H1 (cell line): ENCODE measurements at regions not wholly inside any gene's neighbourhood (a gene's known extent, or its start where the extent isn't known, plus 50 kb on each side); places are given as distances from the start of the nearest gene placed in this dataset.

Experiments used
- CTCF ChIA-PET: fragments of 300-600 bp; sonication (Branson Sonifier 250); formaldehyde crosslinking; loops from one replicate; lab custom pipeline; 2021; ENCODE audit not compliant: partially characterized antibody; lab: Charles Lee
- POLR2A ChIA-PET: fragments of 300-600 bp; sonication (Branson Sonifier 250); formaldehyde crosslinking; loops from one replicate; lab custom pipeline; 2021; ENCODE audit warnings: inconsistent platforms; ENCODE audit not compliant: partially characterized antibody; lab: Charles Lee
- DNase-seq, 2 experiments: peaks; one replicate each; pipeline versions ENCODE4 v3.0.0 to v3.0.0-alpha.2; 2010 to 2022; ENCODE audit warnings: low spot score in 2 of 2, low read depth in 1 of 2, mixed read lengths in 1 of 2
- FAIRE-seq: peaks from 2 replicates; lab custom pipeline; 2011; peaks lifted over from hg19 to GRCh38; lab: Jason Lieb, UNC
- H2AFZ ChIP-seq: 2 replicates; pipeline ENCODE4 v1.8.1; 2012; ENCODE audit warnings: low read length, inconsistent platforms
- H2AK5ac ChIP-seq: 2 replicates; pipeline ENCODE4 v1.6.1; 2013; ENCODE audit warnings: low read depth, low read length
- H2BK120ac ChIP-seq: replicated peaks from 2 replicates; pipeline ENCODE3; 2013; ENCODE audit warnings: low read depth, low read length, inconsistent platforms
- H2BK12ac ChIP-seq: 2 replicates; pipeline ENCODE4 v1.6.1; 2013; ENCODE audit warnings: low read depth, low read length
- H2BK15ac ChIP-seq: 2 replicates; pipeline ENCODE4 v1.6.1; 2013; ENCODE audit warnings: low read length
- H2BK20ac ChIP-seq: 2 replicates; pipeline ENCODE4 v1.6.1; 2013; ENCODE audit warnings: low read length
- H2BK5ac ChIP-seq: 2 replicates; pipeline ENCODE4 v1.6.1; 2013; ENCODE audit warnings: low read depth, low read length
- H3K14ac ChIP-seq: 2 replicates; pipeline ENCODE4 v1.6.1; 2013; ENCODE audit warnings: inconsistent platforms; ENCODE audit not compliant: insufficient read length
- H3K18ac ChIP-seq: 2 replicates; pipeline ENCODE4 v1.6.1; 2013; ENCODE audit warnings: low read length; ENCODE audit errors: extremely low read depth
- H3K23ac ChIP-seq: 2 replicates; pipeline ENCODE4 v1.6.1; 2013; ENCODE audit warnings: inconsistent platforms; ENCODE audit not compliant: insufficient read length
- H3K23me2 ChIP-seq: 2 replicates; pipeline ENCODE4 v1.6.1; 2013; ENCODE audit warnings: low read depth, low read length
- H3K27ac ChIP-seq: 2 replicates; pipeline ENCODE4 v1.6.1; 2011; ENCODE audit warnings: low read depth, low read length, inconsistent platforms
- H3K27me3 ChIP-seq, 4 experiments: replicated peaks in 1 of 4; 1 replicate in 1 of 4; 2 replicates in 3 of 4; pipeline versions ENCODE4 v1.6.1 to v1.8.1; 2011 to 2013; ENCODE audit warnings: low read length in 3 of 4, mild to moderate bottlenecking in 3 of 4, inconsistent platforms in 2 of 4, mixed read lengths in 2 of 4, moderate library complexity in 1 of 4; ENCODE audit not compliant: control insufficient read depth in 3 of 4, insufficient read depth in 3 of 4; ENCODE audit errors: extremely low read depth in 1 of 4
- H3K36me3 ChIP-seq, 4 experiments: 2 replicates each; pipeline versions ENCODE4 v1.6.1 to v1.8.1; 2011 to 2013; ENCODE audit warnings: mild to moderate bottlenecking in 4 of 4, low read length in 3 of 4, moderate library complexity in 2 of 4, control low read depth in 1 of 4, inconsistent platforms in 1 of 4; ENCODE audit not compliant: insufficient read depth in 4 of 4, control insufficient read depth in 2 of 4
- H3K4ac ChIP-seq: replicated peaks from 2 replicates; pipeline ENCODE3; 2013; ENCODE audit warnings: low read length, low read depth, mixed read lengths, inconsistent platforms; ENCODE audit not compliant: insufficient read length
- H3K4me1 ChIP-seq, 4 experiments: replicated peaks in 1 of 4; 1 replicate in 1 of 4; 2 replicates in 3 of 4; pipeline versions ENCODE4 v1.6.1 to v1.8.1; 2011 to 2013; ENCODE audit warnings: low read length in 3 of 4, inconsistent platforms in 2 of 4, mixed read lengths in 1 of 4; ENCODE audit not compliant: insufficient read depth in 4 of 4, control insufficient read depth in 3 of 4
- H3K4me2 ChIP-seq, 2 experiments: 2 replicates each; pipeline versions ENCODE4 v1.6.1 to v1.8.1; 2011 to 2013; ENCODE audit warnings: low read depth in 2 of 2, low read length in 2 of 2, control low read depth in 1 of 2, inconsistent platforms in 1 of 2, mild to moderate bottlenecking in 1 of 2; ENCODE audit not compliant: insufficient read depth in 1 of 2
- H3K4me3 ChIP-seq, 4 experiments: fragments of 200-600, 300-600 bp in 1 of 4; sonication (generic), shearing (Covaris generic), sonication (Bioruptor Twin) in 1 of 4; 2 replicates each; pipeline versions ENCODE4 v1.5.1 to v1.8.1; 2011 to 2016; ENCODE audit warnings: low read length in 4 of 4, low read depth in 3 of 4, control low read depth in 2 of 4, inconsistent platforms in 2 of 4, mild to moderate bottlenecking in 2 of 4, mixed read lengths in 1 of 4, moderate library complexity in 1 of 4; ENCODE audit not compliant: insufficient read depth in 2 of 4; ENCODE audit errors: extremely low read depth in 1 of 4
- H3K56ac ChIP-seq: replicated peaks from 2 replicates; pipeline ENCODE3; 2013; ENCODE audit warnings: low read depth, mild to moderate bottlenecking, mixed read lengths, low read length, inconsistent platforms; ENCODE audit not compliant: insufficient read length
- H3K79me1 ChIP-seq: 2 replicates; pipeline ENCODE4 v1.6.1; 2013; ENCODE audit warnings: low read depth, low read length, control low read depth
- H3K79me2 ChIP-seq, 2 experiments: 2 replicates each; pipeline versions ENCODE4 v1.6.1 to v1.8.1; 2012 to 2013; ENCODE audit warnings: low read length in 2 of 2, mild to moderate bottlenecking in 2 of 2, inconsistent platforms in 1 of 2; ENCODE audit not compliant: insufficient read depth in 2 of 2, control insufficient read depth in 1 of 2
- H3K9ac ChIP-seq, 4 experiments: replicated peaks in 1 of 4; 1 replicate in 1 of 4; 2 replicates in 3 of 4; pipeline versions ENCODE4 v1.6.1 to v1.8.1; 2011 to 2013; ENCODE audit warnings: low read depth in 3 of 4, low read length in 3 of 4, control low read depth in 2 of 4, mild to moderate bottlenecking in 2 of 4, moderate library complexity in 2 of 4, inconsistent platforms in 1 of 4; ENCODE audit errors: extremely low read depth in 1 of 4
- H3K9me3 ChIP-seq, 2 experiments: 2 replicates each; pipeline versions ENCODE4 v1.6.1 to v1.8.1; 2012 to 2013; ENCODE audit warnings: mild to moderate bottlenecking in 2 of 2, moderate library complexity in 2 of 2, control low read depth in 1 of 2, inconsistent platforms in 1 of 2, low read depth in 1 of 2, low read length in 1 of 2, mixed read lengths in 1 of 2; ENCODE audit not compliant: insufficient read depth in 2 of 2
- H4K20me1 ChIP-seq, 2 experiments: replicated peaks in 1 of 2; 2 replicates each; pipeline versions ENCODE3 to v1.8.1; 2011 to 2013; ENCODE audit warnings: inconsistent platforms in 2 of 2, low read length in 2 of 2, mild to moderate bottlenecking in 1 of 2; ENCODE audit not compliant: insufficient read depth in 2 of 2, control insufficient read depth in 1 of 2
- H4K5ac ChIP-seq: 2 replicates; pipeline ENCODE4 v1.6.1; 2013; ENCODE audit warnings: low read length, low read depth, mixed read lengths, inconsistent platforms; ENCODE audit not compliant: insufficient read length
- H4K8ac ChIP-seq: 2 replicates; pipeline ENCODE4 v1.8.0; 2013; ENCODE audit warnings: mild to moderate bottlenecking, moderate library complexity, low read length, inconsistent platforms; ENCODE audit not compliant: insufficient read depth; ENCODE audit errors: extremely low read depth
- H4K91ac ChIP-seq: replicated peaks from 2 replicates; pipeline ENCODE3; 2013; ENCODE audit warnings: low read length, mixed read lengths, inconsistent platforms; ENCODE audit not compliant: insufficient read length
- ASH2L ChIP-seq: fragments of 200-600, 300-600 bp; sonication (generic); IDR thresholded peaks from one replicate; pipeline ENCODE4 v1.7.1; 2017; ENCODE audit warnings: low read length
- HDAC6 ChIP-seq: IDR thresholded peaks from one replicate; pipeline ENCODE4 v1.7.1; 2012; ENCODE audit warnings: low read depth, mild to moderate bottlenecking, inconsistent platforms, low read length, moderate library complexity
- KDM1A ChIP-seq: fragments of 200-600, 300-600 bp; sonication (generic); IDR thresholded peaks from 2 replicates; pipeline ENCODE4 v1.7.1; 2016; ENCODE audit warnings: mild to moderate bottlenecking, low read length, borderline replicate concordance
- PHF8 ChIP-seq: fragments of 200-600 bp; sonication (generic); conservative IDR thresholded peaks from 2 replicates; pipeline ENCODE4 v1.7.1; 2012; ENCODE audit warnings: low read depth, mild to moderate bottlenecking, inconsistent platforms, low read length, moderate library complexity
- RAD21 ChIP-seq, 2 experiments: IDR thresholded peaks in 1 of 2; conservative IDR thresholded peaks in 1 of 2; 2 replicates each; pipeline ENCODE4 v1.6.1; 2011; ENCODE audit warnings: low read depth in 2 of 2, low read length in 2 of 2, improper control_type of control experiment in 1 of 2, inconsistent platforms in 1 of 2, mild to moderate bottlenecking in 1 of 2, moderate library complexity in 1 of 2
- RXRA ChIP-seq: IDR thresholded peaks from 2 replicates; pipeline ENCODE4 v1.6.1; 2011; ENCODE audit warnings: low read depth, mild to moderate bottlenecking, low read length, moderate library complexity; ENCODE audit not compliant: insufficient read depth
- TCF12 ChIP-seq: IDR thresholded peaks from 2 replicates; pipeline ENCODE4 v1.6.1; 2011; ENCODE audit warnings: low read depth, mild to moderate bottlenecking, low read length
- WGBS, 2 experiments: shearing (Covaris generic) in 1 of 2; methylation state at CpG; one replicate each; pipeline versions ENCODE4 v1.1.6 to v1.1.7; 2013 to 2015; ENCODE audit warnings: low lambda C conversion rate in 2 of 2, mixed read lengths in 2 of 2, inconsistent platforms in 1 of 2, low coverage in 1 of 2, missing lambda C conversion rate in 1 of 2; ENCODE audit not compliant: insufficient replicate concordance in 2 of 2, insufficient coverage in 1 of 2, insufficient read length in 1 of 2; ENCODE audit errors: extremely low coverage in 1 of 2, missing lambda C conversion rate in 1 of 2; 5-methylcytosine and 5-hydroxymethylcytosine counted together
- TF ChIP-seq, protein P1 (sequence below): IDR thresholded peaks from 2 replicates; pipeline ENCODE4 v1.6.1; 2011; ENCODE audit warnings: low read depth, mild to moderate bottlenecking, low read length; ENCODE audit not compliant: insufficient read depth

DNA sequence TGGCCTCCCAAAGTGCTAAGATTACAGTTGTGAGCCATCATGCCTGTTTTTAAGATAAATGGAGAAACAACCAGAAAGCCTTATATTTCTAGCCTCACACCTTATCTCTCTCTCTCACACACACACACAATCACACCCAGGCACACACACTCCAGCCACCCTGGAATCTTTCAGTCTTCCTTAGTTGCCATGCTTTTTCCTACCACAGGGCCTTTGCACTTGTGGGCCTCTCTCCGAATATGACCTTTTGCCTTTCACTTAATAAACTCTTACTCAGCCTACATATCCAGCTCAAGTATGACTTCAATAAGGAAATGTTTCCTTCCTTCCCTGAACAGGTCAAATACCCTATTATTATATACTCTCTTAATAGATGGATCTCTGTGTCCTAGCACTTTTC lies 290.7 kb downstream of the NFIB start:
- FAIRE-seq, result no peak
- TF ChIP-seq HDAC6 (no peak), TCF12 (no peak), PHF8 (no peak), RAD21 (IDR thresholded peaks at IDR 0.05 in 1 of 2, conservative IDR thresholded peaks at IDR 0.05 in 1 of 2; ENCODE audit: low read depth in 2 of 2, low read length in 2 of 2) (no peak), ASH2L (no peak), RXRA (no peak), KDM1A (peak; percentile 44; the same call in 1 of the 2 replicates)
- TF ChIP-seq, protein P1, sequence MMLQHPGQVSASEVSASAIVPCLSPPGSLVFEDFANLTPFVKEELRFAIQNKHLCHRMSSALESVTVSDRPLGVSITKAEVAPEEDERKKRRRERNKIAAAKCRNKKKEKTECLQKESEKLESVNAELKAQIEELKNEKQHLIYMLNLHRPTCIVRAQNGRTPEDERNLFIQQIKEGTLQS, result no peak
- H3K36me3 ChIP-seq, result no peaks in the 10 kb centered on the region

More for the DNA sequence above, 290.7 kb downstream of the NFIB start:
- Histone ChIP-seq H2AK5ac (no peak overlapping the region), H3K18ac (no peak overlapping the region), H3K4me1 (no peaks in the 10 kb centered on the region; a peak in 1 of 7 replicates), H3K4me2 (no peak overlapping the region), H3K9me3 (no peaks in the 10 kb centered on the region), H3K27ac (no peak overlapping the region), H3K56ac (no peak overlapping the region), H2BK20ac (no peak overlapping the region), H2BK12ac (no peak overlapping the region), H4K20me1 (no peaks in the 10 kb centered on the region), H2BK15ac (no peak overlapping the region), H2BK120ac (no peak overlapping the region), H3K14ac (no peak overlapping the region), H4K8ac (no peak overlapping the region), H2BK5ac (no peak overlapping the region), H4K91ac (no peak overlapping the region), H3K4ac (no peak overlapping the region), H2AFZ (no peak overlapping the region), H4K5ac (no peak overlapping the region), H3K9ac (no peak overlapping the region), H3K4me3 (no peak overlapping the region), H3K23ac (no peak overlapping the region), H3K79me1 (no peaks in the 10 kb centered on the region), H3K79me2 (no peaks in the 10 kb centered on the region), H3K27me3 (no peaks in the 10 kb centered on the region), H3K23me2 (no peaks in the 10 kb centered on the region; the same call in 1 of the 2 replicates)
- ChIA-PET POLR2A (no interaction called here), CTCF (no interaction called here)
- no peak for DNase-seq
- 92% methylated on average over 1 of the region's 1 CpG; no CpG with 5 or more reads in 1 of the 2 experiments for WGBS, 2 experiments
